ENCODE measurements at regions not wholly inside any gene's neighbourhood (a gene's known extent, or its start where the extent isn't known, plus 50 kb on each side); places are given as distances from the start of the nearest gene placed in this dataset.

DNA sequence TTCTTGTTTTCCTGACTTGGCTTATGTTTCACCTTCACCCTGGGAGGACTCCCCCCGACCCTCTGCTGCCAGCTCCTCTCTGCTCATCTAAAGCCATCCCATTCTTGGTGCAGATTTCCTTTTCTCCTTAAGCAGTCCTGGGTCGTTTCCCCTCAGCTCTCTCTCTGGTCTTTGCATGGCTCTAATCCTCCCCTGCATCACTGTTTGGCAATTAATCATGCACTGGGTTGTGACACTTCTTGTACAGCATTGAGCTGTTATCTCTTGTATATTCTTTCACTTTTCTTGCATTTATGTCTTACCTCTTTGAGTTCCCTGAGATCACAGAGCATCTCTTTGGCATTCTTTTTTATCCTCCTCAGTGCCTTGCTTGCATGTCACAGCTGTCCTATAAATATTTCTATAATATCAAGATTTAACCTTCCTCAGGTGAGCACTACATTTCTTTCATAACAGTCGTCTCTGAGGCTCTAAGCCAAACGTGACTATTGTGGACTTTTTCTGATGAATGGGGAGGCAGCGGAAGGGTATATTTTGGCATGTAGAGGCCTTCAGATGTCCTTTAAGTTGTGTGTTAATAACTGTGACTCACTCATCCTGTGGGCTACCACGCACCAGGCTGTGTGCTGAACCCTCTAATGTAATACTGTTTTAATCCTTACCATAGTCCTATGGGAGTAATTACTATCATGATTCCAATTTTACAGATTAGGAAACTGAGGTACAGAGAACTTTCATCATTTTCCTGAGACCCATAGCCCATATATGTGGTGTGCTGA lies 507.5 kb downstream of the SLC4A3 start:
- in situ Hi-C loops (cut with HindIII; ENCODE audit: extremely low pct_ligation_motif_present, low pct_unique_long_range_greater_than_20kb) (no loop called here), intact Hi-C loops (cut with micrococcal nuclease; ENCODE audit: unreplicated experiment) (no loop called here)
- Histone ChIP-seq H3K27me3 (ENCODE audit: control insufficient read depth in 1 of 2, insufficient read depth in 2 of 2, low read length in 2 of 2) (no peaks in the 10 kb centered on the region; a peak in 1 of 5 replicates), H4K20me1 (ENCODE audit: insufficient read depth, low read length) (no peaks in the 10 kb centered on the region), H3K4me2 (ENCODE audit: low read depth, low read length) (no peak overlapping the region), H3K79me2 (ENCODE audit: insufficient read depth, low read length) (no peaks in the 10 kb centered on the region), H3K9ac (ENCODE audit: insufficient read depth, low read depth, low read length) (no peak overlapping the region), H3K9me3 (ENCODE audit: low read length) (peaks cover 10% of the 10 kb centered on the region), H3K27ac (ENCODE audit: extremely low read length, insufficient read depth, low read length) (no peak overlapping the region), H3K4me1 (ENCODE audit: insufficient read depth, low read length) (no peaks in the 10 kb centered on the region), H3K36me3 (replicated peaks in 1 of 2; ENCODE audit: control insufficient read depth in 1 of 2, insufficient read depth in 2 of 2, low read length in 2 of 2) (no peaks in the 10 kb centered on the region), H3K4me3 (replicated peaks in 1 of 3; ENCODE audit: insufficient read depth in 1 of 3, low read depth in 2 of 3, low read length in 3 of 3) (no peak overlapping the region), H2AFZ (ENCODE audit: low read length) (no peak overlapping the region)
- TF ChIP-seq ZC3H4 (CRISPR knock-in tag; IDR thresholded peaks at IDR 0.05; ENCODE audit: borderline replicate concordance) = no peak
- TF ChIP-seq ZIK1 (CRISPR knock-in tag; IDR thresholded peaks at IDR 0.05; ENCODE audit: borderline replicate concordance, low read depth) = no peak
- no peak for TF ChIP-seq HOXA3 (CRISPR knock-in tag; IDR thresholded peaks at IDR 0.05)
- no peak for TF ChIP-seq ZNF33A (CRISPR knock-in tag; IDR thresholded peaks at IDR 0.05; ENCODE audit: borderline replicate concordance)
- TF ChIP-seq, protein P1, sequence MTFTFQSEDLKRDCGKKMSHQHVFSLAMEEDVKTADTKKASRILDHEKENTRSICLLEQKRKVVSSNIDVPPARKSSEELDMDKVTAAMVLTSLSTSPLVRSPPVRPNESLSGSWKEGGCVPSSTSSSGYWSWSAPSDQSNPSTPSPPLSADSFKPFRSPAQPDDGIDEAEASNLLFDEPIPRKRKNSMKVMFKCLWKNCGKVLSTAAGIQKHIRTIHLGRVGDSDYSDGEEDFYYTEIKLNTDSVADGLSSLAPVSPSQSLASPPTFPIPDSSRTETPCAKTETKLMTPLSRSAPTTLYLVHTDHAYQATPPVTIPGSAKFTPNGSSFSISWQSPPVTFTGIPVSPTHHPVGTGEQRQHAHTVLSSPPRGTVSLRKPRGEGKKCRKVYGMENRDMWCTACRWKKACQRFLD (CRISPR knock-in tag; IDR thresholded peaks at IDR 0.05; ENCODE audit: borderline replicate concordance) = no peak
- TF ChIP-seq ZNF850 (CRISPR knock-in tag; conservative IDR thresholded peaks at IDR 0.05) = no peak
- no peak for TF ChIP-seq ZNF564 (CRISPR knock-in tag; IDR thresholded peaks at IDR 0.05)
- TF ChIP-seq ELF1 (CRISPR knock-in tag; IDR thresholded peaks at IDR 0.05) = no peak
- TF ChIP-seq ZNF263 (CRISPR knock-in tag; IDR thresholded peaks at IDR 0.05) = no peak
- TF ChIP-seq ZNF713 (CRISPR knock-in tag; IDR thresholded peaks at IDR 0.05) = no peak
- TF ChIP-seq ZBTB39 (CRISPR knock-in tag; IDR thresholded peaks at IDR 0.05) = no peak
- no peak for TF ChIP-seq ZBTB7A (CRISPR knock-in tag; IDR thresholded peaks at IDR 0.05)
- no peak for TF ChIP-seq ZNF720 (CRISPR knock-in tag; IDR thresholded peaks at IDR 0.05)
- no peak for TF ChIP-seq ZMYM4 (CRISPR knock-in tag; IDR thresholded peaks at IDR 0.05)
- DNase-seq (ENCODE audit: low spot score) (no peak), ATAC-seq (no peak), FAIRE-seq (no peak)
- POLR2A ChIA-PET = no interaction called here
- BruUV-seq (replicated peaks) = no TSS peak
- WGBS (ENCODE audit: low lambda C conversion rate) = 19% methylated on average over 6 of the region's 6 CpGs
- CTCF ChIA-PET (ENCODE audit: low intra/inter-chr PET ratio, low total read pairs) = no interaction called here
